ENCODE measurements at regions not wholly inside any gene's neighbourhood (a gene's known extent, or its start where the extent isn't known, plus 50 kb on each side); places are given as distances from the start of the nearest gene placed in this dataset.

DNA sequence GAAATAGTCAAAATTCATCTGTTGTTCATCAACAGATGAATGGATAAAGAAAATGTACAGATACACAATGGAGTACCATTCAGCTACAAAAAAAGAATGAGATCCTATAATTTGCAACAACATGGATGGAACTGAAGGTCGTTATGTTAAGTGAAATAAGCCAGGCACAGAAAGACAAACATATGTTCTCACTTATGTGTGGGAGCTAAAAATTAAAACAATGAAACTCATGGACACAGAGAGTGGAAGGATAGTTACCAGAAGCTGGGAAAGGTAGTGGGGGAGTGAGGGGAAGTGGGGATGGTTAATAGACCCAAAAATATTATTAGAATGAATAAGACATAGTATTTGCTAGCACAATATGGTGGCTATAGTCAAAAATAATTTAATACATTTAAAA lies 70.0 kb upstream of the KCNMA1 start:
- no peak for DNase-seq (ENCODE audit: extremely low read depth, low read depth)
- TF ChIP-seq, protein P1, sequence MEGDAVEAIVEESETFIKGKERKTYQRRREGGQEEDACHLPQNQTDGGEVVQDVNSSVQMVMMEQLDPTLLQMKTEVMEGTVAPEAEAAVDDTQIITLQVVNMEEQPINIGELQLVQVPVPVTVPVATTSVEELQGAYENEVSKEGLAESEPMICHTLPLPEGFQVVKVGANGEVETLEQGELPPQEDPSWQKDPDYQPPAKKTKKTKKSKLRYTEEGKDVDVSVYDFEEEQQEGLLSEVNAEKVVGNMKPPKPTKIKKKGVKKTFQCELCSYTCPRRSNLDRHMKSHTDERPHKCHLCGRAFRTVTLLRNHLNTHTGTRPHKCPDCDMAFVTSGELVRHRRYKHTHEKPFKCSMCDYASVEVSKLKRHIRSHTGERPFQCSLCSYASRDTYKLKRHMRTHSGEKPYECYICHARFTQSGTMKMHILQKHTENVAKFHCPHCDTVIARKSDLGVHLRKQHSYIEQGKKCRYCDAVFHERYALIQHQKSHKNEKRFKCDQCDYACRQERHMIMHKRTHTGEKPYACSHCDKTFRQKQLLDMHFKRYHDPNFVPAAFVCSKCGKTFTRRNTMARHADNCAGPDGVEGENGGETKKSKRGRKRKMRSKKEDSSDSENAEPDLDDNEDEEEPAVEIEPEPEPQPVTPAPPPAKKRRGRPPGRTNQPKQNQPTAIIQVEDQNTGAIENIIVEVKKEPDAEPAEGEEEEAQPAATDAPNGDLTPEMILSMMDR (IDR thresholded peaks at IDR 0.05; ENCODE audit: low read depth, low read length), result no peak

- DNase-seq (ENCODE audit: extremely low read depth, low read depth), result peak; percentile 39
- TF ChIP-seq, protein P1 (IDR thresholded peaks at IDR 0.05; ENCODE audit: low read depth, low read length), result no peak
Measured at GRCh38 chr10:77702166-77702565, 64.6 kb upstream of the KCNMA1 start.

DNA sequence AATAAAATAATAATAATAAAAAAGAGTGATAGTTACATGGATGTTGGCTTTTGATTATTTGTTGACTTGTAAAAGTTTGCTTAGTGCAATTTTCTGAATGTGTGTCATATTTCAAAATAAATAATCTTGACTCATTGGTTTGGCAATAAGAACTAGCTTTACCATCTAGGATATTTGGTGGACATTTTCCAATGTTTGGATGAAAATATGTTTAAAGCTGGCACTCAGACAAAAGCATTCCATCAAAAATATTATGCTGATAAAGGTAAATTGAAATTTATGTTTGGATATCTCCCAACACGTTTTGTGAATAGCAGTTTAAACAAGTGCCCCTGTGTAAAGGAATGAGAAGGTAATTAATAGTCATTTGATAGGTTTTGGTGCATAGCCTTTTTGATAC lies 62.5 kb upstream of the KCNMA1 start:
- DNase-seq (ENCODE audit: extremely low read depth, low read depth), result no peak
- TF ChIP-seq, protein P1 (IDR thresholded peaks at IDR 0.05; ENCODE audit: low read depth, low read length), result no peak

- TF ChIP-seq, protein P1 (IDR thresholded peaks at IDR 0.05; ENCODE audit: low read depth, low read length), result no peak
- DNase-seq (ENCODE audit: extremely low read depth, low read depth), result no peak
Measured at GRCh38 chr10:77699080-77699645, 61.6 kb upstream of the KCNMA1 start.

DNA sequence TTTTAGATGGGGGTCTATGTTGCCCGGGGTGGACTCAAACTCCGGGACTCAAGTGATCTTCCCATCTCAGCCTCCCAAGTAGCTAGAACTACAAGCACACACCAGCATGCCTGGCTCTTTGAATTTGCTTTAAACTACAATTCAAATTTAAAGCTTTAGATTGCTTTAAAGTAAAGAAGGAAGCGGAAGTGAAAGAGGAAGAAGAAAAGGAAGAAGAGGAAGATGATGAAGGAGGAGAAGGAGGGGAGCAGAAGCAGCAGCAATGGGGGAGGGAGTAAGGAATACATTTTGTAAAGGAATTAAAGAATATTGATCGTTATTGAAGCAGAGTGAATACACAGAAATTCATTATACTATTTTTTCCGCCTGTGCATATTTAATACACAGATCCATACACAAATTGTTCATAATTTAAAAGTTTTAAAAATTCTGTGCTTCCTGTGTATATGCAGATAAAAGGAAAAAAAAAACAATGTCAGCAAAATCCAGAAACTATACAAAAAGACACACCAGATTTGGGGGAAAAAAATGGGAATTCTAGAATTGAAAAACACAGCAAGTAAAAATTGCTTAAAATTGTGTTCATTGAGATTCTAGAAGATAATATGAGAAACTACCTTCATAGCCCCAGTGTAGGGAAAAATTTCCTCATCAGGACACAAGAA lies 60.8 kb upstream of the KCNMA1 start:
- TF ChIP-seq, protein P1 (IDR thresholded peaks at IDR 0.05; ENCODE audit: low read depth, low read length), result no peak
- no peak for DNase-seq (ENCODE audit: extremely low read depth, low read depth)

DNA sequence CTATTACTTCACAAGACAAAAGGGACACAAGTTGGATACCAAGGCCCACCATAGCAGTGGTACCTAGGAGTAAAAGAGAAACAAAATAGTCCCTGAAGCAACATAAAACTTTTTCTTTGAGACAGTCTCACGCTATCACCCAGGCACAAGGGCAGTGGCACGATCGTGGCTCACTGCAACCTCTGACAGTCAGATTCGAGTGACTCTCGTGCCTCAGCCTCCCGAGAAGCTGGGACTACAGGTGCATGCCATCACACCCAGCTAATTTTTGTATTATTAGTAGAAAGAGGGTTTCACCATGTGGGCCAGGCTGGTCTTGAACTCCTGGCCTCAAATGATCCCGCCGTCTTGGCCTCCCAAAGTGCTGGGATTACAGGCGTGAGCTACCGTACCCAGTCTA lies 59.0 kb upstream of the KCNMA1 start:
- TF ChIP-seq, protein P1 (IDR thresholded peaks at IDR 0.05; ENCODE audit: low read depth, low read length), result no peak
- no peak for DNase-seq (ENCODE audit: extremely low read depth, low read depth)

GRCh38 chr10:77695186-77695585 lies 57.6 kb upstream of the KCNMA1 start:
- TF ChIP-seq, protein P1 (IDR thresholded peaks at IDR 0.05; ENCODE audit: low read depth, low read length), result no peak
- DNase-seq (ENCODE audit: extremely low read depth, low read depth), result no peak

Measured in AG09319 (cell line).